ENCODE measurements at regions not wholly inside any gene's neighbourhood (a gene's known extent, or its start where the extent isn't known, plus 50 kb on each side); places are given as distances from the start of the nearest gene placed in this dataset.

DNA sequence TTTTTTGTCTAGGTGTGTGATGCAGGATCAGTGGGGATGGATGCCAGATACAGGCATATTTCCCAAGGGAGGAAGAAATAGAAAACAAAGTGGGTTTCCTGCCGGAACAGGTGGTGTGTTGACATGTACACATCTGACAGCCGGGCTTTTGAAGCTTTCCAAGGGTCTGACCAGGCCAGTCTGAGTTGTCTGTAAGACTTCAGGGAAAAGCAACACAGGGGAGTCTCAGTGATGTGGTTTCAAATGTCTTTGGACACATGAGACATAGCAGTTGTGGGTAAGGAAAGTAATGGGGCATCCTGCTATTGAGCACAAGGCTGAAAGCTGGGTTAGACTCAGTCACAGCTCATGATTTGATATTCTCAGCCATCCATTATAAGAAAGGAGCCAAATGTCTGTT lies 274.9 kb downstream of the PIK3R1 start:
- TF ChIP-seq, protein P1, sequence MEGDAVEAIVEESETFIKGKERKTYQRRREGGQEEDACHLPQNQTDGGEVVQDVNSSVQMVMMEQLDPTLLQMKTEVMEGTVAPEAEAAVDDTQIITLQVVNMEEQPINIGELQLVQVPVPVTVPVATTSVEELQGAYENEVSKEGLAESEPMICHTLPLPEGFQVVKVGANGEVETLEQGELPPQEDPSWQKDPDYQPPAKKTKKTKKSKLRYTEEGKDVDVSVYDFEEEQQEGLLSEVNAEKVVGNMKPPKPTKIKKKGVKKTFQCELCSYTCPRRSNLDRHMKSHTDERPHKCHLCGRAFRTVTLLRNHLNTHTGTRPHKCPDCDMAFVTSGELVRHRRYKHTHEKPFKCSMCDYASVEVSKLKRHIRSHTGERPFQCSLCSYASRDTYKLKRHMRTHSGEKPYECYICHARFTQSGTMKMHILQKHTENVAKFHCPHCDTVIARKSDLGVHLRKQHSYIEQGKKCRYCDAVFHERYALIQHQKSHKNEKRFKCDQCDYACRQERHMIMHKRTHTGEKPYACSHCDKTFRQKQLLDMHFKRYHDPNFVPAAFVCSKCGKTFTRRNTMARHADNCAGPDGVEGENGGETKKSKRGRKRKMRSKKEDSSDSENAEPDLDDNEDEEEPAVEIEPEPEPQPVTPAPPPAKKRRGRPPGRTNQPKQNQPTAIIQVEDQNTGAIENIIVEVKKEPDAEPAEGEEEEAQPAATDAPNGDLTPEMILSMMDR (IDR thresholded peaks at IDR 0.05; ENCODE audit: low read depth, low read length): no peak
- TF ChIP-seq POLR2A (IDR thresholded peaks at IDR 0.05; ENCODE audit: extremely low read depth, insufficient read length) (no peak), MYC (IDR thresholded peaks at IDR 0.05; ENCODE audit: low read depth, low read length) (no peak)
